GM18502 (cell line): ENCODE measurements at regions not wholly inside any gene's neighbourhood (a gene's known extent, or its start where the extent isn't known, plus 50 kb on each side); places are given as distances from the start of the nearest gene placed in this dataset.
"Not testable (repeated sequence)": the region's sequence is repeated elsewhere in the genome, so short reads cannot be mapped to it uniquely, and the experiment has no call there.

Source experiments
- ATAC-seq: cut with Tn5 transposase; IDR thresholded peaks from one replicate; pipeline ENCODE4 v1.9.1; 2021; ENCODE audit warnings: mild to moderate bottlenecking; ENCODE audit not compliant: unreplicated experiment, poor library complexity

DNA sequence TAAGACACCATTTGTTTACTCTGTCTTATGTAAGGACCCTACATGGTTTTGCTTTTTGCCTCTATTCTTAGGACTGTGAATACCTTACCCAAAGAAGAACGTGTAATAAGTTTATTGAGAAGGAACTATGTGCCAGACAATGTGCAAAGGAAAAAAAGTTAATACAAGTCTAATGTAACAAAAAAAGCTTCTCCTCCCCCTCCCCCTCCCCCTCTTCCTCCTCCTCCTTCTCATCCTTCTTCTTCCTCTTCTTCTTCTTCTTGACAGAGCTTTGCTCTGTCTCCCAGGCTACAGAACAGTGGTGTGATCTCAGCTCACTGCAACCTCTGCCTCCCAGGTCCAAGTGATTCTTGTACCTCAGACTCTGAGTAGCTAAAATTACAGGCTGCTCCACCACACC is 50.9 kb upstream of the MITF start:
- ATAC-seq, result no peak

- ATAC-seq, result no peak
These were observed 51.6 kb upstream of the MITF start for GRCh38 chr3:69687641-69688040.

- ATAC-seq, result no peak
These were observed 53.2 kb upstream of the MITF start for GRCh38 chr3:69686056-69686455.

DNA sequence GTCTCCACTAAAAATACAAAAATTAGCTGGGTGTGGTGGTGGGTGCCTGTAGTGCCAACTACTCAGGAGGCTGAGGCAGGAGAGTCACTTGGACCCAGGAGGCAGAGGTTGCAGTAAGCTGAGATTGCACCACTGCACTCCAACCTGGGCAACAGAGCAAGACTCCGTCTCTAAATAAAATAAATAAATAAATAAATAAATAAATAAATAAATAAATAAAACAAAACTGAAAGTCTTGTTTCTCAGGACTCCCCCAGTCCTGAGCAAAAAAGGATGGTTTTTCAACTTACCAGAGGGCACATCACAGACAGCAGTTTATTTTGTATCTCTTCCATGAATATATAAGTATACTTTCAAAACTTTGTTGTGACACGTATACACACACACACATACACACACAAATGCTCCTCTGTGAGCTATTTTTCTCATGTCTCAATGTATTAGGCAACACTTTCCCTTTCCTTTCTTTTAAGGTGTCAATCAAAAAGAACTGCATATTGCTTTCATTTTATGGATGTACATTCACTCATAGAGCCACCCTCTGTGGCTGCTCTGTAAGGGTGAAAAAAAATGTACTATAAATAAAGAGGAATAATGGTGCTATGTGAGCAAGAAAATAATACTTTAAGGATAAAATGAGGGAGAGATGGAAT is 54.8 kb upstream of the MITF start:
- no peak for ATAC-seq

GRCh38 chr3:69683082-69683806 is 56.0 kb upstream of the MITF start:
- no peak for ATAC-seq

- ATAC-seq, result not testable (repeated sequence)
These were observed 61.8 kb upstream of the MITF start for GRCh38 chr3:69677456-69677855.

DNA sequence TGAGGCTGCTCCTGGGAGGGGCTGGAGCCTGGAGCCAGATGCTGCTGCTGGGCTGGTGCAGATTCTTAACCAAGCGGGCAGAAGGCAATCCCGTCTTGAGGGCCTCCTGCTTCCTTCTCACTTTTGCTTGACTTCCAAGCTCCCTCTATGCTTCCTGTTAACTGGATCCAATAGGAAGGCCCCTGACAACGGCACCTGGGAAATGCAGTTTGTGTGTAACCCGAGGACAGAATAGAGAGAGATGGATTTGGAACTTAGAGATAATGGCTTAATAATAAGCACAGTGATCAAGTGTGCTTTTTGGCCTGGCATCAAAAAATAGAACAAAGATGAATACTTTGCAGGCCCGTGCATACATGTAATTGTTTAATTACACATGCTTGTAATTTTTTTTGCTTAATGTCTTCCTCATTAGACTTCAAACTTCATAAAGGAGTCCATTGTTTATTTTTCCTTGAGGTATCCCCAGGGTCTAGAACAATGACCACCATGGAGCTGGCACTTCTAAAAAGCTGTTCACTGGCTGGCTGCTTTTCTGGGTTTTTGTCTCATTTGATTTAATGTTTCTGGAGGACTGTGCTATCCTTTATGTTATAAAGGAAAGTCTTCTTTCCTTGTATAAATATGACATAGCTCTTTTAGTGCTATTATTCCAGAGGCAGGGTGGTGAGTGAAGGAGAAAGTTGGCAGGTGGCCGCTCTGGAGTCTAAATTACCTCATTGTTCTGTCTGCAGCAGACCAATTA is 63.3 kb upstream of the MITF start:
- no peak for ATAC-seq

DNA sequence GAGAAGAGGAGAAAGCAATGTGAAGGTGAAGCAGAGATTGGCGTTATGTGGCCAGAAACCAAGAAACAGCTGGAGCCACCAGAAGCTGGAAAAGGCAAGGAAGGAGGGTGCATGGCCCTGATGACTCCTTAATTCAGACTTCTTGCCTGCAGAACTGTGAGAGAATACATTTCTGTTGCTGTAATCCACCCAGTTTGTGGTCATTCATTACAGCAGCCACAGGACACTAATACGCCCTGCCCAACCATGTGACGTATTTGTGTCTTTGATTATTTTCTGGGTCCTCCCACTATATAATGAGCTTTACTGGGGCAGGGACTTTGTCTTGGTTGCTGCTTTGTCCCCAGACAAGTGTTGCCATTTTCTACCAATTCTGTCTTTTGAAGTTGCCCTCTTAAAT is 64.5 kb upstream of the MITF start:
- no peak for ATAC-seq

DNA sequence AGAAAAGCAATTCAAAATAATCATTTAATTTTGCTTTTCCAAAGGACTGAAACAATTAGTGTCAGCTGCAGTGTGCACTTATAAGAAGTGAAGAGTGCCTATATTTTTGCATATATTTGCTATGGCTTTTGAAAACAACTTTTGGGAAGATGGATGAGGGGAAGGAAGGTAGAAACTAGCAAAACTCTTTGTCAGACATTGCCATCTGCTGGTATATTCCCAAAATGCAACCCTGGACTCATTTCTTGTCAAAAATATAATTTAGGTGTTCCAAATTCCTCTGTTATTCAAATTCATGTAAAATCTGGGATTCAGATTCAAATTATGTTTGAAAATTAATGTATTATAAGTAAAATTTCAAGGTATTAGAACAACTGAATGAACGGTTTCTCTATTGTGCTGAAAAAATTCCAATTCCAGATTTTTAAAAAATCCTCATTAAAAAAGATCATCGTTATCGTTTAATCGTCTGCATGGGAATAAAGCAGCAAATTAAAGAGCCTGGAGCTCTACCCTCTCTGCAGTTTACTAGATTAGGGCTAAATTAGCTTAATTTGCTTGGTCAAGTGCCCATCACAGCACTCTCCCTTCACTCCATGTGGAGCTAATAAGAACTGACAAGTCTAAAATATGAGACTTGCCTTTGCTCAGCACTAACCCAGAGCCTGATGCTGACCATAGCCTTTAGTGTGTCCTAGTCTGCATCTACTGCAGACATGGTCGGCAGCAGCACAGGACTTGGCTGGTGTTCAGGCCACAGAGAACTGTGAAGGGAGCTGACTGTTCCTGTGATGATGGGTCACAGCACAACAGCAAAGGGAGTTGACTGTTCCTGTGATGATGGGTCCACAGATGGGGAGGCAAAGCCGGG is 67.9 kb upstream of the MITF start:
- ATAC-seq, result no peak

- ATAC-seq, result no peak
These were observed 70.2 kb upstream of the MITF start for GRCh38 chr3:69669070-69669469.

- no peak for ATAC-seq
These were observed 74.1 kb upstream of the MITF start for GRCh38 chr3:69665026-69665737.

GRCh38 chr3:69660631-69661030 is 78.6 kb upstream of the MITF start:
- no peak for ATAC-seq

GRCh38 chr3:69659180-69659910 is 79.9 kb upstream of the MITF start:
- no peak for ATAC-seq

- ATAC-seq, result no peak
These were observed 80.6 kb upstream of the MITF start for GRCh38 chr3:69658514-69659140.

GRCh38 chr3:69657030-69657429 is 82.2 kb upstream of the MITF start:
- not testable (repeated sequence) for ATAC-seq

GRCh38 chr3:69651765-69652164 is 87.5 kb upstream of the MITF start:
- ATAC-seq, result no peak

GRCh38 chr3:69650066-69650419 is 89.2 kb upstream of the MITF start:
- no peak for ATAC-seq

GRCh38 chr3:69649120-69650065 is 89.9 kb upstream of the MITF start:
- no peak for ATAC-seq
